ENCODE measurements at regions not wholly inside any gene's neighbourhood (a gene's known extent, or its start where the extent isn't known, plus 50 kb on each side); places are given as distances from the start of the nearest gene placed in this dataset.

GRCh38 chr9:17081814-17082213, 53.0 kb upstream of the CNTLN start:
- DNase-seq (ENCODE audit: low spot score) (no peak), FAIRE-seq (no peak), ATAC-seq (no peak)
- Histone ChIP-seq H4K20me1 (ENCODE audit: insufficient read depth, low read length) (no peaks in the 10 kb centered on the region), H3K27ac (ENCODE audit: extremely low read length, insufficient read depth, low read length) (no peak overlapping the region), H3K79me2 (ENCODE audit: insufficient read depth, low read length) (no peaks in the 10 kb centered on the region), H2AFZ (ENCODE audit: low read length) (no peak overlapping the region), H3K9me3 (ENCODE audit: low read length) (no peaks in the 10 kb centered on the region), H3K4me1 (ENCODE audit: insufficient read depth, low read length) (no peaks in the 10 kb centered on the region), H3K4me2 (ENCODE audit: low read depth, low read length) (no peak overlapping the region), H3K36me3 (replicated peaks in 1 of 2; ENCODE audit: control insufficient read depth in 1 of 2, insufficient read depth in 2 of 2, low read length in 2 of 2) (no peaks in the 10 kb centered on the region), H3K27me3 (ENCODE audit: control insufficient read depth in 1 of 2, insufficient read depth in 2 of 2, low read length in 2 of 2) (peaks cover 0 to 4% of the 10 kb centered on the region in 2 experiments; a peak in 1 of 5 replicates), H3K4me3 (replicated peaks in 1 of 3; ENCODE audit: insufficient read depth in 1 of 3, low read depth in 2 of 3, low read length in 3 of 3) (no peak overlapping the region), H3K9ac (ENCODE audit: insufficient read depth, low read depth, low read length) (no peak overlapping the region)
- TF ChIP-seq ZNF646 (CRISPR knock-in tag; IDR thresholded peaks at IDR 0.05) (no peak), ZNF263 (CRISPR knock-in tag; IDR thresholded peaks at IDR 0.05) (no peak), MAF1 (CRISPR knock-in tag; IDR thresholded peaks at IDR 0.05; ENCODE audit: borderline replicate concordance) (no peak)
- in situ Hi-C loops (cut with HindIII; ENCODE audit: extremely low pct_ligation_motif_present, low pct_unique_long_range_greater_than_20kb) (no loop called here), intact Hi-C loops (cut with micrococcal nuclease; ENCODE audit: unreplicated experiment) (no loop called here)
- 44% methylated on average over 2 of the region's 2 CpGs for WGBS (ENCODE audit: low lambda C conversion rate)
- ChIA-PET CTCF (ENCODE audit: low intra/inter-chr PET ratio, low total read pairs) (no interaction called here), POLR2A (no interaction called here)
- BruUV-seq (replicated peaks) = no TSS peak
